DMS53 (cell line): ENCODE measurements at regions not wholly inside any gene's neighbourhood (a gene's known extent, or its start where the extent isn't known, plus 50 kb on each side); places are given as distances from the start of the nearest gene placed in this dataset.
"Not testable (repeated sequence)": the region's sequence is repeated elsewhere in the genome, so short reads cannot be mapped to it uniquely, and the experiment has no call there.

Experiments used
- DNase-seq: peaks from one replicate; lab custom pipeline; 2025; lab: John Stamatoyannopoulos, UW

DNA sequence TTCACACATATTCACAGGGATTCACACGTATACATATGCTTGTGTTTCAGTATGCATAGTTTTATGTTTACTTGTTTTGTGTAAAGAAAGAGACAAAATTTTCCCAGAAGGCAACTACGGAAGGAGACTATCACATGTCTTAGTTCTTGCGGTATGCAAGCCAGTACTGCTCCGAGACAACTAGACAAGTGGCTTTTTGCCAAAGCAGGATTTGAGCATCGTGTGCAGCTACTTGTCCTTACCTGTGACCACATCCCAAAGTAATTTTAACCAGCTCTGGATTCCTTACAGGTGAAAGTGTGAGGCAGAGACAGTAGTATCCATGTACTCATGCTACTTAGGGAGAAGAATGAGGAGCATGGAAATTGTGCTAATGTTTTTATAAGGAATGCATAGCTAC lies 591.4 kb upstream of the NR2F2 start:
- no peak for DNase-seq

- DNase-seq: no peak
Observed at GRCh38 chr15:95741830-95742229, 588.7 kb upstream of the NR2F2 start.

- no peak for DNase-seq
Observed at GRCh38 chr15:95742256-95742655, 588.2 kb upstream of the NR2F2 start.

DNA sequence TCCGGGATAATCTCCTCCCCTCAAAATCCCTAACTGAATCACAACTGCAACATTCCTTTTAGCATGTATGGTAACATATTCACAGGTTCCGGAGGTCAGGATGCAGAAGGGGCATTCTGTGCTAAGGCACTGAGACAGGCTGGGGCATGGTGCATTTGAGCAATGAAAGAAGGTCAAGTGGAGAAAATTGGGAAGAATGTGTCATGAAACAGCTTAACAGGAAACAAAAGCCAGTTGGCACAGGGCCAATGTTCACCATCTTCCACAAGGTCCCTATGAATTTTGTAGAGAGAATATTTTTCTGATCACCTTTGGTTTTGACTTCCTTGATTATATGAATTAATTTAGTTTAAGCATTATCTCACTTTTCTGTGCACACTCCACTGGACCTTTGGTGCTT lies 587.7 kb upstream of the NR2F2 start:
- no peak for DNase-seq

- DNase-seq: no peak
Observed at GRCh38 chr15:95757171-95757570, 573.3 kb upstream of the NR2F2 start.

GRCh38 chr15:95758451-95758850 lies 572.0 kb upstream of the NR2F2 start:
- DNase-seq: no peak

- no peak for DNase-seq
Observed at GRCh38 chr15:95758851-95759250, 571.6 kb upstream of the NR2F2 start.

- DNase-seq: no peak
Observed at GRCh38 chr15:95760508-95760907, 570.0 kb upstream of the NR2F2 start.

- DNase-seq: no peak
Observed at GRCh38 chr15:95761501-95762165, 568.9 kb upstream of the NR2F2 start.

GRCh38 chr15:95763426-95763825 lies 567.1 kb upstream of the NR2F2 start:
- DNase-seq: no peak

DNA sequence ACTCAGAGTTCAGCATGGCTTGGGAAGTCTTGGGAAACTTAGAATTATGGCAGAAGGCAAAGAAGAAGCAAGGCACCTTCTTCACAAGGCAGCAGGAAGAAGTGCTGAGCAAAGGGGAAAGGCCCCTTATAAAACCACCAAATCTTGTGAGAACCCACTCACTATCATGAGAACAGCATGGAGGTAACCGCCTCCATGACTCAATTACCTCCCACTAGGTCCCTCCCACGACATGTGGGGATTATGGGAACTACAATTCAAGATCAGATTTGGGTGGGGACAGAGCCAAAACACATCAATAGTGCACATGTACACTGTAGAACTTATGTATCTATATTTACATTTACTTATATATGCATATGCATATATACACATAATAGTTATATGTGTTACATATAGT lies 565.3 kb upstream of the NR2F2 start:
- no peak for DNase-seq

DNA sequence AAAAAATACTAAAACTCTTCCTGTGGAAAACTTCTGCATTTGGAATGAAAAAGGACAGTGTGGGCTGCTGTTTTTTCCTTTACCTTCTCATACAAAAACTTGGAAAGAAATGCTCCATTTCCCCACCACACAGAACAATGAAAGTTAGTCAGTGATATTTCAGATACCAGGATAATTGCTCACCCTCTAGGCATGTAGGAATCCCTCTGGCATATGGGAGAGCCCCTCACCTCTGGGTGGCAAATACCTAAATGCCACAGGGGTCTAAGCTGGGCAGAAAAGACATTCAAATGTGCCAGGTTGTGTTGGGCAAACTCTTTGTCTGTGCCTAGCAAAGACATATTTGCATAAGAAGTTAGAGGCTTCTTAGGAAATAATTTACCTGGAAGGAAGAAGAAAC lies 560.3 kb upstream of the NR2F2 start:
- DNase-seq: no peak

GRCh38 chr15:95772982-95773381 lies 557.5 kb upstream of the NR2F2 start:
- no peak for DNase-seq

GRCh38 chr15:95784508-95784907 lies 546.0 kb upstream of the NR2F2 start:
- DNase-seq: no peak

DNA sequence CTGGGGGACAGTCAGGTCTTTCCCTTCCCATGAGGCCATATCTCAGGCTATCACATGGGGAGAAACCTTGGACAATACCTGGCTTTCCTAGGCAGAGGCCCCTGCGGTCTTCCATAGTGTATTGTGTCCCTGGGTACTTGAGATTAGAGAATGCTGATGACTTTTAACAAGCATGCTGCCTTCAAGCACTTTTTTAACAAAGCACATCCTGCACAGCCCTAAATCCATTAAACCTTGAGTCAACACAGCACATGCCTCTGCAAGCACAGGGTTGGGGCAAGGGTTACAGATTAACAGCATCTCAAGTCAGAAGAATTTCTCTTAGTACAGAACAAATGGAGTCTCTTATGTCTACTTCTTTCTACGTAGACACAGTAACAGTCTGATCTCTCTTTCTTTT lies 545.2 kb upstream of the NR2F2 start:
- DNase-seq: not testable (repeated sequence)

DNA sequence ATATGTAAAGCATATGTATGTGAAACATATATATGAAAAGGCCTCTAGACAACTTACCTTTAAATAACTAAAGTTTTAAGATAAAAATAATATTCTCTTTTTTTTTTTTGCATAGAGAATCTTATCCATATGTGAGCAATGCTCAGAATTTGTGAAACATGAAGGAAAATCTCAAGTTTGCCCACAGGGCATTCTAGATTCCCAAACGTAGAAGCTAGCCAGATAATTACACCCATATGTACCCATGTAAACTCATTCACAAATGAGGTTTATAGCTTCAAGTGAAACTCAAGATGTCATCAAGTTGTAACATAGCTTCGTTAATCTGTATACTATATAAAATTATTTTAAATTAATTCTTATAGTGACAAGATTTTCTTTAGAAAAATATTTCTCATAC lies 537.3 kb upstream of the NR2F2 start:
- no peak for DNase-seq

DNA sequence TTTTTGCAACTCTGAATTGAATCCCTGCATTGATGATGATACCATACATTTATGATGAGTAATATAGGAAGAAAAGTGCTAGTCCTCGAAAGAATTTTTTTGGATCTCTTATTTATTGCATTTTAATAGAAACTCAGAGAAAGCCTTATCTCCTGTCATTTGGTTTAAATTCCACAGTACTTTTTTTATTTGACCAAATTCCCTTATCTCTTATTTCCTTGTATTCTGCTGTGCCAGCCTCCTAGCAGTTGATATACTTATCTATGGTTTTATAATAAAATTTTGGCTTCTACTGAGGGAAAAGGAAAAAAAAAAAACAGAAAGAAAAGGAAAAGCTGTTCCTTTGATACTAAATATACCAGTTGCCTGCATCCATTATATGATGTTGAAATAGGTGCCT lies 535.1 kb upstream of the NR2F2 start:
- DNase-seq: no peak

DNA sequence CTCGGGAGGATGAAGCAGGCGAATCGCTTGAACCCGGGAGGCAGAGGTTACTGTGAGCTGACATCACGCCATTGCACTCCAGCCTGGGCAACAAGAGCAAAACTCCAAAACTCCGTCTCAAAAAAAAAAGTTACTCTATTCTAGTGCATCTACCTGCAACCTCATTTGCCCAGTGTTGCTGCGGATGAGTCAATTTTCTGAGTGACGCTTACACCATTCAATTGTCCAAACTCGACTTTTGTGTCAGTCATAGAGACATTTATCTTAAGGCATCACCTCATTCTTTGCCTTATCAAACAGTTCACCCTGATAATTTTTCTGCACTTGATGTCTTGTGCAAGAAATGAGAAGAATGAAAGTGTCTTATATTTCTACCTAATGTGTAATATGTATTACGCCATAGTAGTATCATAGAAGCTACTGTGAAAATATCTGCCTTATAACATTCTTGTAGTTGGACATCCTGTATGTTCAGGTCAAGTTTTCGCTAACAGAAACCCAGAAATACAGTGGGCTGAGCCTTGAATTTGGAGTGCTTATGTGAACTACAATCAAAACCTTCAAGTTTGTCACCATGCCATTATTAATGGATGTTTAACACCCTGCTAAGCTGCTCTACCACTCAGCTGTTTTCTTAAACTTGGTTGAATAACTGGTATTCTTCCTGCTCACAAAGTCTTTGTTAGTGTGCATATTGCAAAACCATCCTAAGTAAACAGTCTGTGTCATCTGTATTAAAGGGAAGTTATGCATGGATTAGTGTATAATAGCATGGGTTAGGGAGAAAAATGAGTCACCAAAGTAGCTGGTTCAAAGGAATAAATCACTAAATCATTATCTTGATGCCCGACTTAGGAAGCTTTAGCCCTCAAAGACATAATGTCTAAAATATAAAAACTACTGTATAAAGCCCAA lies 531.0 kb upstream of the NR2F2 start:
- DNase-seq: peak; percentile 3

GRCh38 chr15:95804484-95804883 lies 526.0 kb upstream of the NR2F2 start:
- no peak for DNase-seq

DNA sequence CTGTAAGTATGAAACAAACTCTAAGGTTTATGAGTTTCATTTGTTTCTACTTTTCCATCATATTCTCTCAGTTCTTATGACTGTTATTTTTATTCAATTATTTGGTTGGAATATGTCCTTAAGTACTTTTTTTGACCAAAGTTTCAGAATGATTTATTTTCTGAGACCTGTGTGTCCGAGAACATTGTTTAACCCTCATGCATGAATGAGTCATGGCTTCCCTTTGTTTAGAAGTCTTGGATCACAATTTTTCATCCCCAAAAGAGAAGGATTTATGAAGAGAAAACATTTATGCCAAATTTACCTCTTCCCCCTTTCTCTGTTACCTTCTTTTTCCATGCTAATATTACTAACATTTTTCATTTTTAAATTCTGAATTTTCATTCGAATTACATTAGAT lies 518.0 kb upstream of the NR2F2 start:
- no peak for DNase-seq

- no peak for DNase-seq
Observed at GRCh38 chr15:95814908-95815307, 515.6 kb upstream of the NR2F2 start.

DNA sequence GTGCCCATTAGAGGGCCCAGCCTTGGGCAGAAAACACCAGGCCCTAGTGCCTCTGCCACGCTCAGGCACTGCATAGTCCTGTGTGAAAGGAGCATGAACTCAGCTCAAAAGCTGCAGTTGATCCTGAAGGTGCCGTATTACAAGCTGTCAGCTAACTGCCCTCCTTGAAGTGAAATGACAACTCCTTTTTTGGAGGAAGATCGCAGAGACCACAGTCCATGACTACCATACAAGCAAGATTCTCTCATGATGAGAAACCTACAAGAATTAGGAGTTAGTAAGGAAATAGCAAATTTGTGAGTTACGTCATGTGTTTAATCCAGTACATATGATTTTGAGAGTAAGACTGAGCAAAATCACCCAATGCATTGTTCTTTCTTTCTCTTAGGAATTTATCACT lies 513.9 kb upstream of the NR2F2 start:
- no peak for DNase-seq

- DNase-seq: no peak
Observed at GRCh38 chr15:95822961-95823360, 507.5 kb upstream of the NR2F2 start.

- no peak for DNase-seq
Observed at GRCh38 chr15:95825208-95825607, 505.3 kb upstream of the NR2F2 start.
